KMS-11 (cell line): ENCODE measurements at regions not wholly inside any gene's neighbourhood (a gene's known extent, or its start where the extent isn't known, plus 50 kb on each side); places are given as distances from the start of the nearest gene placed in this dataset.

Experiments
- H2AFZ ChIP-seq: fragments of 200-600 bp; sonication (generic); 2 replicates; pipeline ENCODE4 v1.6.1; 2016; ENCODE audit warnings: antibody characterized with exemption, mixed run types, low read depth
- H3K27ac ChIP-seq: fragments of 200-600 bp; sonication (generic); 2 replicates; pipeline ENCODE4 v1.6.1; 2016; ENCODE audit warnings: mild to moderate bottlenecking, mixed run types
- H3K27me3 ChIP-seq: fragments of 200-600 bp; sonication (generic); 2 replicates; pipeline ENCODE4 v1.6.1; 2017; ENCODE audit warnings: mild to moderate bottlenecking, low read depth, mixed run types, moderate library complexity; ENCODE audit not compliant: insufficient read depth
- H3K36me3 ChIP-seq: fragments of 200-600 bp; sonication (generic); 2 replicates; pipeline ENCODE4 v1.6.1; 2017; ENCODE audit warnings: mild to moderate bottlenecking, mixed run types; ENCODE audit not compliant: insufficient read depth
- H3K4me1 ChIP-seq: fragments of 200-600 bp; sonication (generic); 2 replicates; pipeline ENCODE4 v1.6.1; 2016; ENCODE audit warnings: mild to moderate bottlenecking, low read depth, mixed run types; ENCODE audit not compliant: poor library complexity, severe bottlenecking
- H3K4me2 ChIP-seq: fragments of 200-600 bp; sonication (generic); 2 replicates; pipeline ENCODE4 v1.7.0; 2016; ENCODE audit warnings: mild to moderate bottlenecking, mixed run types
- H3K4me3 ChIP-seq: fragments of 200-600 bp; sonication (generic); IDR thresholded peaks from 2 replicates; pipeline ENCODE4 v1.6.1; 2017; ENCODE audit warnings: low read depth, low read length, mixed read lengths; ENCODE audit not compliant: insufficient read depth
- H3K79me2 ChIP-seq: fragments of 200-600 bp; sonication (generic); 2 replicates; pipeline ENCODE4 v1.6.1; 2016; ENCODE audit warnings: low read depth, mixed run types; ENCODE audit not compliant: insufficient read depth
- H3K9ac ChIP-seq: fragments of 200-600 bp; sonication (generic); 2 replicates; pipeline ENCODE4 v1.6.1; 2016; ENCODE audit warnings: mild to moderate bottlenecking, mixed run types
- H4K20me1 ChIP-seq: fragments of 200-600 bp; sonication (generic); 2 replicates; pipeline ENCODE4 v1.6.1; 2016; ENCODE audit warnings: mild to moderate bottlenecking, mixed run types; ENCODE audit not compliant: insufficient read depth
- CTCF ChIP-seq: fragments of 200-600 bp; sonication (generic); conservative IDR thresholded peaks from 2 replicates; pipeline ENCODE4 v1.6.1; 2017; ENCODE audit warnings: low read depth, mild to moderate bottlenecking, antibody characterized with exemption, low read length, moderate library complexity, mixed read lengths

GRCh38 chr21:31425138-31425537 is 81.1 kb upstream of the TIAM1 start:
- no peak overlapping the region for H3K9ac ChIP-seq

GRCh38 chr21:31424058-31424457 is 80.0 kb upstream of the TIAM1 start:
- Histone ChIP-seq H3K27me3 (no peaks in the 10 kb centered on the region), H3K4me3 (no peak overlapping the region), H2AFZ (no peak overlapping the region), H3K9ac (no peak overlapping the region), H3K79me2 (no peaks in the 10 kb centered on the region), H3K4me1 (peaks cover 41% of the 10 kb centered on the region), H3K4me2 (no peak overlapping the region), H4K20me1 (no peaks in the 10 kb centered on the region), H3K36me3 (no peaks in the 10 kb centered on the region), H3K27ac (no peak overlapping the region)
- no peak for TF ChIP-seq CTCF

More at GRCh38 chr21:31425138-31425537, 81.1 kb upstream of the TIAM1 start:
- no peak overlapping the region for H2AFZ ChIP-seq
- no peak overlapping the region for H3K27ac ChIP-seq
- no peaks in the 10 kb centered on the region for H4K20me1 ChIP-seq
- H3K4me1 ChIP-seq = peaks cover 42% of the 10 kb centered on the region
- no peak overlapping the region; the same call in 1 of the 2 replicates for H3K4me2 ChIP-seq
- no peaks in the 10 kb centered on the region for H3K79me2 ChIP-seq
- TF ChIP-seq CTCF = no peak
- H3K36me3 ChIP-seq = no peaks in the 10 kb centered on the region
- no peaks in the 10 kb centered on the region for H3K27me3 ChIP-seq
- H3K4me3 ChIP-seq = no peak overlapping the region

GRCh38 chr21:31420988-31421387 is 76.9 kb upstream of the TIAM1 start:
- Histone ChIP-seq H3K36me3 (no peaks in the 10 kb centered on the region), H3K27me3 (no peaks in the 10 kb centered on the region), H3K4me3 (no peak overlapping the region), H3K4me2 (no peak overlapping the region), H3K27ac (no peak overlapping the region), H3K4me1 (peaks cover 13% of the 10 kb centered on the region), H3K79me2 (no peaks in the 10 kb centered on the region), H3K9ac (no peak overlapping the region), H2AFZ (no peak overlapping the region), H4K20me1 (no peaks in the 10 kb centered on the region)
- TF ChIP-seq CTCF = no peak

GRCh38 chr21:31420354-31420753 is 76.3 kb upstream of the TIAM1 start:
- Histone ChIP-seq H3K27me3 (no peaks in the 10 kb centered on the region), H3K79me2 (no peaks in the 10 kb centered on the region), H3K4me2 (no peak overlapping the region), H3K9ac (no peak overlapping the region), H2AFZ (no peak overlapping the region), H3K36me3 (no peaks in the 10 kb centered on the region), H4K20me1 (no peaks in the 10 kb centered on the region), H3K27ac (no peak overlapping the region), H3K4me1 (peaks cover 7% of the 10 kb centered on the region), H3K4me3 (no peak overlapping the region)
- TF ChIP-seq CTCF = no peak
